Uterus (tissue), 3 donors: ENCODE measurements at regions not wholly inside any gene's neighbourhood (a gene's known extent, or its start where the extent isn't known, plus 50 kb on each side); places are given as distances from the start of the nearest gene placed in this dataset.

Experiments
- DNase-seq, 2 donors: peaks; one replicate each; pipeline ENCODE4 v3.0.0-alpha.2; 2019 to 2020
- H3K27ac ChIP-seq, 2 donors: fragments of 200-600 bp; sonication (generic); 1 replicate in 1 of 2; 2 replicates in 1 of 2; pipeline ENCODE4 v1.5.1; 2016 to 2018
- H3K27me3 ChIP-seq, 2 donors: fragments of 200-600 bp; sonication (generic); one replicate each; pipeline ENCODE4 v1.5.1; 2018 to 2019; ENCODE audit warnings: control low read depth in 1 of 2
- H3K36me3 ChIP-seq, 2 donors: fragments of 200-600 bp; sonication (generic); one replicate each; pipeline ENCODE4 v1.5.1; 2019; ENCODE audit warnings: control low read depth in 1 of 2
- H3K4me1 ChIP-seq, 2 donors: fragments of 200-600 bp; sonication (generic); one replicate each; pipeline ENCODE4 v1.5.1; 2018 to 2019; ENCODE audit warnings: control low read depth in 1 of 2
- H3K4me3 ChIP-seq, 2 donors: fragments of 200-600 bp; sonication (generic); 1 replicate in 1 of 2; 2 replicates in 1 of 2; pipeline ENCODE4 v1.5.1; 2018 to 2019; ENCODE audit warnings: mild to moderate bottlenecking in 1 of 2
- H3K9me3 ChIP-seq, 2 donors: fragments of 200-600 bp; sonication (generic); one replicate each; pipeline ENCODE4 v1.5.1; 2019; ENCODE audit warnings: control low read depth in 1 of 2
- CTCF ChIP-seq, 4 experiments: fragments of 200-600 bp in 2 of 4; fragments of 450-650 bp in 2 of 4; sonication (generic) in 2 of 4; IDR thresholded peaks; one replicate each; pipeline ENCODE4 v1.5.1; 2016 to 2019; ENCODE audit warnings: antibody characterized with exemption in 4 of 4, mild to moderate bottlenecking in 2 of 4, moderate library complexity in 1 of 4
- POLR2A ChIP-seq, 2 donors: fragments of 450-650 bp; IDR thresholded peaks; one replicate each; pipeline ENCODE4 v1.6.1; 2016; ENCODE audit warnings: antibody characterized with exemption in 2 of 2, mild to moderate bottlenecking in 1 of 2, moderate library complexity in 1 of 2
- intact Hi-C: fragments of 100-400 bp; cut with DNase I; formaldehyde crosslinking; loops from one replicate; pipeline ENCODE4 v1.15.1; 2023; ENCODE audit warnings: low total_unique reads
- donor health status: DM: yes; HTN: yes; CAD: no.

GRCh38 chr4:26076896-26077295, 162.9 kb downstream of the SMIM20 start:
- Histone ChIP-seq H3K4me1 (peaks cover 0 to 4% of the 10 kb centered on the region in 2 donors), H3K36me3 (no peaks in the 10 kb centered on the region), H3K27ac (peak overlapping the region; percentile 4 to 41), H3K4me3 (no peak overlapping the region), H3K9me3 (peaks cover 0 to 5% of the 10 kb centered on the region in 2 donors), H3K27me3 (no peaks in the 10 kb centered on the region)
- TF ChIP-seq CTCF (IDR thresholded peaks at IDR 0.05) (no peak), POLR2A (IDR thresholded peaks at IDR 0.05) (no peak)
- no peak for DNase-seq
- intact Hi-C loops = no loop called here

GRCh38 chr4:26077756-26078155, 163.7 kb downstream of the SMIM20 start:
- peaks cover 0 to 5% of the 10 kb centered on the region in 2 donors for H3K9me3 ChIP-seq
- TF ChIP-seq CTCF (IDR thresholded peaks at IDR 0.05) (no peak), POLR2A (IDR thresholded peaks at IDR 0.05) (no peak)
- H3K27ac ChIP-seq = peak overlapping the region; percentile 28 to 43
- intact Hi-C loops = no loop called here
- DNase-seq = no peak
- H3K4me3 ChIP-seq = no peak overlapping the region
- H3K27me3 ChIP-seq = no peaks in the 10 kb centered on the region
- no peaks in the 10 kb centered on the region for H3K36me3 ChIP-seq
- H3K4me1 ChIP-seq = peaks cover 0 to 4% of the 10 kb centered on the region in 2 donors

GRCh38 chr4:26080870-26081628, 167.0 kb downstream of the SMIM20 start:
- H3K27me3 ChIP-seq = no peaks in the 10 kb centered on the region
- no peak overlapping the region for H3K27ac ChIP-seq
- peaks cover 0 to 5% of the 10 kb centered on the region in 2 donors for H3K9me3 ChIP-seq
- intact Hi-C loops = no loop called here
- H3K4me1 ChIP-seq = peaks cover 0 to 4% of the 10 kb centered on the region in 2 donors
- no peaks in the 10 kb centered on the region for H3K36me3 ChIP-seq
- no peak overlapping the region for H3K4me3 ChIP-seq
- TF ChIP-seq CTCF (IDR thresholded peaks at IDR 0.05) = no peak
- TF ChIP-seq POLR2A (IDR thresholded peaks at IDR 0.05) = no peak
- no peak for DNase-seq

GRCh38 chr4:26081795-26082498, 167.9 kb downstream of the SMIM20 start:
- no peak overlapping the region for H3K27ac ChIP-seq
- H3K4me1 ChIP-seq = peaks cover 0 to 4% of the 10 kb centered on the region in 2 donors
- H3K36me3 ChIP-seq = no peaks in the 10 kb centered on the region
- TF ChIP-seq POLR2A (IDR thresholded peaks at IDR 0.05) (no peak), CTCF (IDR thresholded peaks at IDR 0.05) (peak; percentile 55 to 65 (median 56))
- DNase-seq = no peak
- no peaks in the 10 kb centered on the region for H3K9me3 ChIP-seq
- H3K4me3 ChIP-seq = no peak overlapping the region
- intact Hi-C loops = no loop called here
- H3K27me3 ChIP-seq = no peaks in the 10 kb centered on the region

GRCh38 chr4:26082565-26082964, 168.5 kb downstream of the SMIM20 start:
- Histone ChIP-seq H3K36me3 (no peaks in the 10 kb centered on the region), H3K4me1 (peaks cover 0 to 4% of the 10 kb centered on the region in 2 donors), H3K4me3 (no peak overlapping the region), H3K9me3 (no peaks in the 10 kb centered on the region), H3K27me3 (no peaks in the 10 kb centered on the region), H3K27ac (no peak overlapping the region)
- TF ChIP-seq CTCF (IDR thresholded peaks at IDR 0.05) = no peak
- TF ChIP-seq POLR2A (IDR thresholded peaks at IDR 0.05) = no peak
- intact Hi-C loops = no loop called here
- no peak for DNase-seq
